ENCODE measurements at regions not wholly inside any gene's neighbourhood (a gene's known extent, or its start where the extent isn't known, plus 50 kb on each side); places are given as distances from the start of the nearest gene placed in this dataset.

DNA sequence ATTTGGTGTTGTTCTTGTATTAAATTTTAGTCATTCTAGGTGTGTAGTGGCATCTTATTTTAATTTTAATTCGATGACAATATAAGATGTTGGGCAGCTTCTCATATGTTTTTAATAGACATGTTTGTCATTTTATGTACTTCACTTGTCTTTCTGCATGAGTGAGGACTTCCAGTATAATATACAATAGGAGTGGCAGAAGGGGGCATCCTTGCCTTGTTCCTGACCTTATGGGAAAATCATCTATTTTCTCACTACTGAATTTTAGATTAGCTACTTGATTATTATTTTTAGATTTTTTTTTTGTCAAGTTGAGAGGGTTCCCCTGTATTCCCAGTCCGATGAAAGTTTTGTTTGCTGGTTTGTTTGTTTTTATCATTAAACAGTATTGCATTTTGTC is 495.2 kb upstream of the GRM3 start:
- intact Hi-C loops (cut with DNase I; ENCODE audit: low total_unique reads): no loop called here
- no peaks in the 10 kb centered on the region for H3K36me3 ChIP-seq
- TF ChIP-seq POLR2AphosphoS5 (IDR thresholded peaks at IDR 0.05) (no peak), POLR2A (IDR thresholded peaks at IDR 0.05) (no peak)
- TF ChIP-seq, protein P1, sequence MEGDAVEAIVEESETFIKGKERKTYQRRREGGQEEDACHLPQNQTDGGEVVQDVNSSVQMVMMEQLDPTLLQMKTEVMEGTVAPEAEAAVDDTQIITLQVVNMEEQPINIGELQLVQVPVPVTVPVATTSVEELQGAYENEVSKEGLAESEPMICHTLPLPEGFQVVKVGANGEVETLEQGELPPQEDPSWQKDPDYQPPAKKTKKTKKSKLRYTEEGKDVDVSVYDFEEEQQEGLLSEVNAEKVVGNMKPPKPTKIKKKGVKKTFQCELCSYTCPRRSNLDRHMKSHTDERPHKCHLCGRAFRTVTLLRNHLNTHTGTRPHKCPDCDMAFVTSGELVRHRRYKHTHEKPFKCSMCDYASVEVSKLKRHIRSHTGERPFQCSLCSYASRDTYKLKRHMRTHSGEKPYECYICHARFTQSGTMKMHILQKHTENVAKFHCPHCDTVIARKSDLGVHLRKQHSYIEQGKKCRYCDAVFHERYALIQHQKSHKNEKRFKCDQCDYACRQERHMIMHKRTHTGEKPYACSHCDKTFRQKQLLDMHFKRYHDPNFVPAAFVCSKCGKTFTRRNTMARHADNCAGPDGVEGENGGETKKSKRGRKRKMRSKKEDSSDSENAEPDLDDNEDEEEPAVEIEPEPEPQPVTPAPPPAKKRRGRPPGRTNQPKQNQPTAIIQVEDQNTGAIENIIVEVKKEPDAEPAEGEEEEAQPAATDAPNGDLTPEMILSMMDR (IDR thresholded peaks at IDR 0.05): no peak

DNA sequence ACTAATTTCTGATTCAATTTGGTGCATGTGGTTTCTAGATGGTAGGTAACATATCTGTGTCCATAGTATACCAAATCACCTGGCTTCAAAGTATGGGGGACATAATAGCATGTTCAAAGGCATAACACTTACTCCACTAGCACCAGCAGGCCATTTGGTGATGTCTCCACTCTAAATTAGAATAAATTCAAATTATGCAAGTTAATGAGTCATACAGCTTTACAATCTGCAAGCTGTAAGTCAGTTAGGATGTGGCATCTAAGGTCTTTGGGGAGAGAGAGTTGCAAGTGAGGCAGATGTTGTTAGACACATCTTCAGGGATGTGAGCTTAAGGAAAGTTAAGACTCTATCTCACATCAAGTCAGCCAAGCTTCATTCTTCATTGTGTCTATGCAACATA is 506.4 kb upstream of the GRM3 start:
- TF ChIP-seq, protein P1 (IDR thresholded peaks at IDR 0.05): no peak
- no peak for TF ChIP-seq POLR2A (IDR thresholded peaks at IDR 0.05)
- TF ChIP-seq POLR2AphosphoS5 (IDR thresholded peaks at IDR 0.05): no peak
- no peaks in the 10 kb centered on the region for H3K36me3 ChIP-seq
- H3K9me3 ChIP-seq: no peaks in the 10 kb centered on the region
- intact Hi-C loops (cut with DNase I; ENCODE audit: low total_unique reads): no loop called here
- H3K4me1 ChIP-seq: no peaks in the 10 kb centered on the region
- H3K4me3 ChIP-seq: no peak overlapping the region
- H3K27ac ChIP-seq: no peak overlapping the region
- no peaks in the 10 kb centered on the region for H3K27me3 ChIP-seq
- no peak for DNase-seq (ENCODE audit: low spot score in 2 of 2)

More for the DNA sequence above, 495.2 kb upstream of the GRM3 start:
- no peaks in the 10 kb centered on the region for H3K9me3 ChIP-seq
- H3K4me3 ChIP-seq: no peak overlapping the region
- no peak overlapping the region for H3K27ac ChIP-seq
- no peaks in the 10 kb centered on the region for H3K4me1 ChIP-seq
- H3K27me3 ChIP-seq: no peaks in the 10 kb centered on the region
- DNase-seq (ENCODE audit: low spot score in 2 of 2): no peak

DNA sequence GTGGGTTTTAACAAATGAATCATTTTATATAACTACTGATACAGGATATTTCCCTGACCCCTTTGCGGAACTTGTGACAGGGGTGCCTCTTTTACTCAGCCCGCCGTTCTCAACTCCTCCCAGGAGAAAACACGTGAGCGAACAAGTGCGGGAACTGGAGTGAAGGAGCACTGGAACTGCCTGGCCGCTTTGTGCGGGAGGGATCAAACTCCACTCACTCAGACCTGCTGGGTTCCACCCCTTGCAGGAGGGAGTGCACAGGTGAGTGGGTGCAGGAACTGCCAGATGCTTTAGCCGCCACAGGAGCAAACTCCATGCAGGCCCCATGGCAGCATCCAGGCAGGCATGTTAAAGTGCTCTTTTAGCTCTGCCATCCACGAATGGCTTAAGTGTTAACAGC is 513.4 kb upstream of the GRM3 start:
- Histone ChIP-seq H3K4me1 (no peaks in the 10 kb centered on the region), H3K36me3 (no peaks in the 10 kb centered on the region), H3K4me3 (no peak overlapping the region), H3K27ac (no peak overlapping the region), H3K27me3 (no peaks in the 10 kb centered on the region), H3K9me3 (no peaks in the 10 kb centered on the region)
- TF ChIP-seq POLR2A (IDR thresholded peaks at IDR 0.05) (no peak), POLR2AphosphoS5 (IDR thresholded peaks at IDR 0.05) (no peak)
- TF ChIP-seq, protein P1 (IDR thresholded peaks at IDR 0.05): no peak
- intact Hi-C loops (cut with DNase I; ENCODE audit: low total_unique reads): no loop called here
- DNase-seq (ENCODE audit: low spot score in 2 of 2): no peak

DNA sequence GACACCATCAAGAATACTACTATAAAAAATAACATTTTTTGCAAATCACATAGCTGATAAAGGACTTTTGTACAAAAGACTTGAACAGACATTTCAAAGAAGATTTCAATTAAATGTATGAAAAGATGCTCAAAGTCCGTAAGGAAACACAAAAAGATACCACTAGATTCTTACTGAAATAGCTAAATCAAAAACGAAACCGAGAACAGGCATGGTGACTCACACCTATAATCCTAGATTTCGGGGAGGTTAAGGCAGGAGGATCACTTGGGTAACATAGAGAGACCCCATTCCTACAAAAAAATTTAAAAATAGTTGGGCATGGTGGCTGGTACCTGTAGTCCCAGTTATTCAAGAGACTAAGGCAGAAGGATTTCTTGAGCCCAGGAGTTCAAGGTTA is 520.2 kb upstream of the GRM3 start:
- intact Hi-C loops (cut with DNase I; ENCODE audit: low total_unique reads): no loop called here
- Histone ChIP-seq H3K36me3 (no peaks in the 10 kb centered on the region), H3K27ac (no peak overlapping the region), H3K27me3 (no peaks in the 10 kb centered on the region), H3K4me1 (no peaks in the 10 kb centered on the region), H3K9me3 (no peaks in the 10 kb centered on the region), H3K4me3 (no peak overlapping the region)
- no peak for DNase-seq (ENCODE audit: low spot score in 2 of 2)
- TF ChIP-seq POLR2AphosphoS5 (IDR thresholded peaks at IDR 0.05): no peak

DNA sequence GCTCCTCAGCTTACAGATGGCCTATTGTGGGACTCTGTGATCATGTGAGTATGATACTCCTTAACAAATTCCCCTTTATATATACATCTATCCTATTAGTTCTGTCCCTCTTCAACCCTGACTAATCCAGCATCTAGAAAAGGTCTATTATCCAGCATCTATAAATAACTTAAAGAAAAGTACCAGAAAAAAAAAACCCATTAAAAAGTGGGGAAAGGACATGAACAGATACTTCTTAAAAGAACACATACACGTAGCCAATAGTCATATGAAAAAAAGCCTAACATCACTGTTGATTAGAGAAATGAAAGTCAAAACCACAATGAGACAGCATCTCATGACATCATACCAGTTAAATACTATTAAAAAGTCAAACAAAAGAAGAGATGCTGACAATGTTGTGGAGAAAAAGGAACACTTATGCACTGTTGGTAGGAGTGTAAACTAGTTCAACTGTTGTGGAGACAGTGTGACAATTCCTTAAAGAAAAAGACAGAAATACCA is 549.5 kb upstream of the GRM3 start:
- DNase-seq (ENCODE audit: low spot score in 2 of 2): no peak
- peaks cover 8 to 10% of the 10 kb centered on the region in 2 donors for H3K9me3 ChIP-seq
- H3K27me3 ChIP-seq: no peaks in the 10 kb centered on the region
- no peak overlapping the region for H3K27ac ChIP-seq
- H3K36me3 ChIP-seq: no peaks in the 10 kb centered on the region
- H3K4me1 ChIP-seq: no peaks in the 10 kb centered on the region
- TF ChIP-seq POLR2A (IDR thresholded peaks at IDR 0.05): no peak
- TF ChIP-seq, protein P1 (IDR thresholded peaks at IDR 0.05): no peak
- TF ChIP-seq POLR2AphosphoS5 (IDR thresholded peaks at IDR 0.05): no peak
- H3K4me3 ChIP-seq: no peak overlapping the region
- intact Hi-C loops (cut with DNase I; ENCODE audit: low total_unique reads): no loop called here

DNA sequence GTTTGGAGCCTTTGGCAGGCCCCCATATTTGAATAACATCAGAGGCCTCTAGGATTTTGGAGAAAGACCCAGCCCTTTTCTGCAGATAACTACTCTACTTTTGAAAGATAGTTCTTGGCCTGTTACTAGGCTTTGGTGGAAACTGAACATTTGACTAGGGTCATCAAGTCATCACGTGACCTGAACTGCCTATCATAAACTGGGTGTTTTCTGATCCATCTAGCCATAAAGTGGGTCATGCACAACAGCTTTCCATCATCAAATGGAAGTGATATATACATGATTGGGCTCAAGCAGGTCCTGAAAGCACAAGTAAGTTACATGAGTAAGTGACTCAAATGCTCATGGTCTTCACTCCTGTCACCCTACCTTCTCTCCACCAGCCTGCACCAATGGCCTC is 552.3 kb upstream of the GRM3 start:
- H3K36me3 ChIP-seq: no peaks in the 10 kb centered on the region
- intact Hi-C loops (cut with DNase I; ENCODE audit: low total_unique reads): no loop called here
- TF ChIP-seq POLR2AphosphoS5 (IDR thresholded peaks at IDR 0.05) (no peak), POLR2A (IDR thresholded peaks at IDR 0.05) (no peak)
- TF ChIP-seq, protein P1 (IDR thresholded peaks at IDR 0.05): no peak
- no peak overlapping the region for H3K4me3 ChIP-seq
- DNase-seq (ENCODE audit: low spot score in 2 of 2): no peak
- H3K9me3 ChIP-seq: peaks cover 8 to 17% of the 10 kb centered on the region in 2 donors
- no peaks in the 10 kb centered on the region for H3K4me1 ChIP-seq
- no peak overlapping the region for H3K27ac ChIP-seq
- no peaks in the 10 kb centered on the region for H3K27me3 ChIP-seq

All from breast epithelium (tissue), 4 donors.